ENCODE measurements at regions not wholly inside any gene's neighbourhood (a gene's known extent, or its start where the extent isn't known, plus 50 kb on each side); places are given as distances from the start of the nearest gene placed in this dataset.

DNA sequence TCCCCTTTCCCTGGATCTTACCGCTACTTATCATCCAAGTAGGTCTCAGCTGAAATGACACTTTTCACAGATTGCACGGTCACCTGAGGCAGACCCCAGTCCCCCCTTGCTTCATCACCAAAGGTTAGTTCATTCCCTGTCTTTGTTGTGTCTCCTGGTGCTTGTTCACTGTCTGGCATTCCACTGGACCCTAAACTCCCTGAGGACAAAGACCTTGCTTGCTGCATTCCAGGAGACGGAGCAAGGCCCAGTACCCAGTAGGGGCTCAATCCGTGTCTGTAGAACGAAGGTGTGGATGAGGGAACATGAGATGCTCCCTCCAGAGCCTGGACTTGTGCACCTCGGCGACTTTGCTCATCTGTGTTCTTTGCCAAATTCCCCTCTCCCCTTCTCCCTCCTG lies 160.0 kb downstream of the RAB11FIP2 start:
- DNase-seq (ENCODE audit: low spot score), result no peak
- ChIA-PET CTCF (no interaction called here), POLR2A (ENCODE audit: low non-redundant PET) (no interaction called here)
- no peak overlapping the region for H3K27ac ChIP-seq
- TF ChIP-seq, protein P1, sequence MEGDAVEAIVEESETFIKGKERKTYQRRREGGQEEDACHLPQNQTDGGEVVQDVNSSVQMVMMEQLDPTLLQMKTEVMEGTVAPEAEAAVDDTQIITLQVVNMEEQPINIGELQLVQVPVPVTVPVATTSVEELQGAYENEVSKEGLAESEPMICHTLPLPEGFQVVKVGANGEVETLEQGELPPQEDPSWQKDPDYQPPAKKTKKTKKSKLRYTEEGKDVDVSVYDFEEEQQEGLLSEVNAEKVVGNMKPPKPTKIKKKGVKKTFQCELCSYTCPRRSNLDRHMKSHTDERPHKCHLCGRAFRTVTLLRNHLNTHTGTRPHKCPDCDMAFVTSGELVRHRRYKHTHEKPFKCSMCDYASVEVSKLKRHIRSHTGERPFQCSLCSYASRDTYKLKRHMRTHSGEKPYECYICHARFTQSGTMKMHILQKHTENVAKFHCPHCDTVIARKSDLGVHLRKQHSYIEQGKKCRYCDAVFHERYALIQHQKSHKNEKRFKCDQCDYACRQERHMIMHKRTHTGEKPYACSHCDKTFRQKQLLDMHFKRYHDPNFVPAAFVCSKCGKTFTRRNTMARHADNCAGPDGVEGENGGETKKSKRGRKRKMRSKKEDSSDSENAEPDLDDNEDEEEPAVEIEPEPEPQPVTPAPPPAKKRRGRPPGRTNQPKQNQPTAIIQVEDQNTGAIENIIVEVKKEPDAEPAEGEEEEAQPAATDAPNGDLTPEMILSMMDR (conservative IDR thresholded peaks at IDR 0.05; ENCODE audit: low read depth), result no peak

DNA sequence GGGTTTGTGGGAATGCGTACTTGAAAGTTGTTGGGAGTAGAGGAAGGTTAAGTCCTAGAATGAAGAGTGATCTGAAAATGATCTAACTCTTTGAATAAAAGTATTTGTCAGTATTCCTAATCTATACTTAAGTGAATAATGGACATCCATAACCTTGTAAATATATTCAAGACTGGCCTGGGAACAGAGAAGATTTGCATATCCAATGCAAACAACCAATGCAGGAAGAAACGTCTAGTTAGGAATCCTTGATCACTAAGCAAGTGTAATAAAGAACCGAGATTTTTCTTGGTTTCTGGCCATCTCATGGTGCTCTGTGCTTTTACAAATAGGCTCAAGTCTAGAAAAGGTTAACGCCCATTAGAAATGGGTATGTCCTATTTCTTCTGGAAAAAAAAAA lies 157.1 kb downstream of the RAB11FIP2 start:
- CTCF ChIA-PET, result no interaction called here
- TF ChIP-seq, protein P1 (conservative IDR thresholded peaks at IDR 0.05; ENCODE audit: low read depth), result no peak
- POLR2A ChIA-PET (ENCODE audit: low non-redundant PET), result no interaction called here
- no peak for DNase-seq (ENCODE audit: low spot score)
- no peak overlapping the region for H3K27ac ChIP-seq

DNA sequence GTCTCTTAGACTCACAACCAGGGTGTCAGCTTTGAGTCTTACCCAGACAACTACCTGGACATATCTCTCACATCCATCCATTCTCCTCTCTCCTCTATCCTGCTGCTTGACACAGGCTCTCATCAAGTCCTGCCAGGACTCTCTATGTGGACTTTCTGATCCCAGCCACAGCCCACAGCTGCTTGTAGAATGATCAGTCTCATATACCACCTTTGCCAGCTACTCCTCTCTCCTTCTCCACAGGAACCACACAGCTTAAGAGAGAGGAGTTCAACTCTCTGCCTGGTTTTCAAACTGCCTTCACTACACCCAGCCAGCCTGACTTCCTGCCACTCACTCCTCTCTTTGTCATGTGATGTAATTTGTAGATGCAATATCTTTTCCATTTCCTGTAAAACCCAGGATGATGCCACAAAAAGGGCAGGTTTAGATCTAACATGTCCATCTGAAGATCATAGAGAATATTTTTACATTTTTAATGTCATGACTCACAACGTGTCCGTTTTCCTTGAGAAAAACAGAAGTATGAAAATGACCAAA lies 154.0 kb downstream of the RAB11FIP2 start:
- no peak for DNase-seq (ENCODE audit: low spot score)
- CTCF ChIA-PET, result no interaction called here
- TF ChIP-seq, protein P1 (conservative IDR thresholded peaks at IDR 0.05; ENCODE audit: low read depth), result no peak
- no peak overlapping the region for H3K27ac ChIP-seq
- POLR2A ChIA-PET (ENCODE audit: low non-redundant PET), result no interaction called here

DNA sequence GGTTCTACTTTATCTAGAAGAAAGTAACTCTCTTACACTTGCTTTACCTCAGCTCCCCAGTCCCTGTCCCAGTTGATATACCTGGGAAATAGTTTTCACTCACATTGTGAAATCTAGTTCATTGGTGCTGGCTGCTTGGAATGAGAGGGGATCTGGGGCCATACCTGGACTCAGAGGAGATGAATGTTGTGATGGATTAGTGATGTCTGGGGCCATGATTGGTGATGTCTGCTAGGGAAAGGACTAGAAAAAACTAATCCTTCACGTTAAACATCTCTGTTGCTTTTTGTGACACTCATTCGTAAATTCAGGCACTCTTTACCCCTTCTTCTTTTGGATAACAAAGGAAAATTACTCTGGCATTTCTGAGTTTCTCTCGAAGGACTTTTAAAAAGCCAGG lies 152.4 kb downstream of the RAB11FIP2 start:
- CTCF ChIA-PET, result no interaction called here

DNA sequence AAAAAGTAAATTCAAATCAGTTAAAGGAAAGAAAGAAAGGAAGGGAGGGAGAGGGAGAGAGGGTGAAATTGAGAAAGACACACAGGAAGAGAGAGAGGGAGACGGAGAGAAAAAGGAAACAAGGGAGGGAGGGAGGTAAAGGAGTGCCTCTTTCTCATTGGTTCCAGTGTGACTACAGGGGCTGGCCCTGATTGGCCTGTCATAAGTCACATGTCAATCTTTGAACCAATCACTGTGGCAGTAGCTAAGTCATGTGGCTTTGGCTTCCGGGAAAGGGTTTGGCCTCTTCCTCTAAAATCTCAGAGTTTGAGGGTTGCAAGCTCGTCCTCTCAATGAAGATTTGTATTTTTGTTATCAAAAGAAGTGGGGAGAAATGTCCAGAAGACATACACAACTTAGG lies 150.2 kb downstream of the RAB11FIP2 start:
- no peak for DNase-seq (ENCODE audit: low spot score)
- ChIA-PET CTCF (interaction anchor here (0.6 kb wide), 1 partner anchor 58 kb away, joined by 3 read pairs; no protein-coding TSS in a partner anchor), POLR2A (ENCODE audit: low non-redundant PET) (no interaction called here)
- TF ChIP-seq, protein P1 (conservative IDR thresholded peaks at IDR 0.05; ENCODE audit: low read depth), result no peak
- no peak overlapping the region for H3K27ac ChIP-seq

More for the DNA sequence above, 152.4 kb downstream of the RAB11FIP2 start:
- TF ChIP-seq, protein P1 (conservative IDR thresholded peaks at IDR 0.05; ENCODE audit: low read depth), result no peak
- POLR2A ChIA-PET (ENCODE audit: low non-redundant PET), result no interaction called here
- no peak overlapping the region for H3K27ac ChIP-seq
- DNase-seq (ENCODE audit: low spot score), result no peak

DNA sequence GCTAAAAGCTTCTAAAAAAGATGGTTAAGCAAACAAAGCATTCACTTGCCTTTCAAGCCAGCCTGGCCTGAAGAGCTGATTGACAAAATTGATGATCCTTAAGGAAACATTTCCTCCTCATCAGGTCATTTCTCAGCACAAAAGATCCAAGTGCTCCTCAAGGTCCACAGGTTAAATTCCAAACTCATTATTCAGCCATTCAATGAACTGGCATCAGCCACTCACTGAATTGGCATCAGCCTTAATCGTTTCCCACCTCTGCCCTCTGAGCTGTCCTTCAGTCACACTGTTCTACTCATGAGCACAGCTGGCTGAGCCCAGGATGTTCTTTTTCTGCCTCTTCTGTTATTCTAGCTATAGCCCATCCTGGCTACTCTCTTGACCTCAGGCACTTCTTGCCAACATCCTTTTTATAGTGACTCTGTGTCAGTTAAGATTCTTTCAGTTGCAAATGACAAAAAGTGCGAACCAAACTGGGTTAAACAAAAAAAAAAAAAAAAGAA lies 147.5 kb downstream of the RAB11FIP2 start:
- ChIA-PET POLR2A (ENCODE audit: low non-redundant PET) (interaction anchor here (0.7 kb wide), 1 partner anchor 596 kb away, joined by 8 read pairs; no protein-coding TSS in a partner anchor), CTCF (interaction anchor here (0.8 kb wide), 1 partner anchor 11 kb away, joined by 3 read pairs; no protein-coding TSS in a partner anchor)
- no peak overlapping the region for H3K27ac ChIP-seq
- no peak for DNase-seq (ENCODE audit: low spot score)
- TF ChIP-seq, protein P1 (conservative IDR thresholded peaks at IDR 0.05; ENCODE audit: low read depth), result no peak

Data from RWPE1 (cell line).